Upper lobe of left lung (tissue), 6 donors: ENCODE measurements at regions not wholly inside any gene's neighbourhood (a gene's known extent, or its start where the extent isn't known, plus 50 kb on each side); places are given as distances from the start of the nearest gene placed in this dataset.

Experiments
- ATAC-seq, 2 donors: fragments of 200-7000 bp; cut with Tn5 transposase; one replicate each; pipeline ENCODE4 v1.9.1; 2022; ENCODE audit warnings: mild to moderate bottlenecking in 2 of 2, moderate library complexity in 2 of 2; ENCODE audit not compliant: low FRiP score in 2 of 2
- DNase-seq, 2 donors: peaks; one replicate each; pipeline ENCODE4 v3.0.0-alpha.2; 2019 to 2020
- H3K27ac ChIP-seq, 4 donors: fragments of 200-600 bp; sonication (generic); one replicate each; pipeline ENCODE4 v1.5.1; 2016 to 2019
- H3K27me3 ChIP-seq, 4 donors: fragments of 200-600 bp; sonication (generic); one replicate each; pipeline ENCODE4 v1.5.1; 2017 to 2019
- H3K36me3 ChIP-seq, 4 donors: fragments of 200-600 bp; sonication (generic); one replicate each; pipeline ENCODE4 v1.5.1; 2016 to 2019
- H3K4me1 ChIP-seq, 4 donors: fragments of 200-600 bp; sonication (generic); one replicate each; pipeline ENCODE4 v1.5.1; 2018 to 2019
- H3K4me3 ChIP-seq, 4 donors: fragments of 200-600 bp; sonication (generic); one replicate each; pipeline ENCODE4 v1.5.1; 2017 to 2019; ENCODE audit warnings: mild to moderate bottlenecking in 2 of 4, moderate library complexity in 1 of 4
- H3K9me3 ChIP-seq, 4 donors: fragments of 200-600 bp; sonication (generic); one replicate each; pipeline ENCODE4 v1.5.1; 2018 to 2019
- CTCF ChIP-seq, 6 experiments: fragments of 450-650 bp in 4 of 6; fragments of 200-600 bp in 2 of 6; sonication (generic) in 2 of 6; IDR thresholded peaks; one replicate each; pipeline ENCODE4 v1.5.1; 2016 to 2019; ENCODE audit warnings: antibody characterized with exemption in 6 of 6
- EP300 ChIP-seq, 4 donors: sonication (generic); formaldehyde crosslinking; IDR thresholded peaks; one replicate each; pipeline ENCODE4 v1.5.1; 2017; ENCODE audit warnings: antibody characterized with exemption in 4 of 4, control low read depth in 2 of 4
- POLR2A ChIP-seq, 4 donors: fragments of 450-650 bp; IDR thresholded peaks; one replicate each; pipeline ENCODE4 v1.5.1; 2016 to 2017; ENCODE audit warnings: antibody characterized with exemption in 4 of 4, mild to moderate bottlenecking in 2 of 4
- POLR2AphosphoS5 ChIP-seq, 2 donors: sonication (generic); formaldehyde crosslinking; IDR thresholded peaks; one replicate each; pipeline ENCODE4 v1.5.1; 2017; ENCODE audit warnings: antibody characterized with exemption in 2 of 2
- WGBS, 2 donors: methylation state at CpG; one replicate each; pipeline ENCODE4 v1.1.5; 2017 to 2018; 5-methylcytosine and 5-hydroxymethylcytosine counted together
- donor health status: DM: no; HTN: no; CAD: no; lungs with moderate emphysema.
- donor health status: DM: no; HTN: yes; CAD: no; lungs with severe emphysema.

- Histone ChIP-seq H3K4me1 (no peaks in the 10 kb centered on the region), H3K4me3 (no peak overlapping the region), H3K9me3 (no peaks in the 10 kb centered on the region), H3K27me3 (no peaks in the 10 kb centered on the region), H3K36me3 (no peaks in the 10 kb centered on the region), H3K27ac (no peak overlapping the region)
- TF ChIP-seq POLR2A (IDR thresholded peaks at IDR 0.05) (no peak), POLR2AphosphoS5 (IDR thresholded peaks at IDR 0.05) (no peak), CTCF (IDR thresholded peaks at IDR 0.05) (no peak), EP300 (IDR thresholded peaks at IDR 0.05) (no peak)
- no peak for ATAC-seq
- WGBS, 2 donors = 70 to 71% methylated on average over 7 of the region's 7 CpGs
- DNase-seq = no peak
Measured at GRCh38 chr22:49064836-49065235, 762.8 kb downstream of the BRD1 start.

- Histone ChIP-seq H3K4me3 (no peak overlapping the region), H3K27me3 (no peaks in the 10 kb centered on the region), H3K36me3 (no peaks in the 10 kb centered on the region), H3K4me1 (no peaks in the 10 kb centered on the region), H3K9me3 (no peaks in the 10 kb centered on the region), H3K27ac (no peak overlapping the region)
- TF ChIP-seq POLR2A (IDR thresholded peaks at IDR 0.05) (no peak), EP300 (IDR thresholded peaks at IDR 0.05) (no peak), CTCF (IDR thresholded peaks at IDR 0.05) (no peak), POLR2AphosphoS5 (IDR thresholded peaks at IDR 0.05) (no peak)
- 69 to 73% methylated on average over 3 to 4 of the region's 4 CpGs for WGBS, 2 donors
- DNase-seq = no peak
- ATAC-seq = no peak
Measured at GRCh38 chr22:49063545-49063890, 764.2 kb downstream of the BRD1 start.

- H3K4me3 ChIP-seq = no peak overlapping the region
- H3K27ac ChIP-seq = no peak overlapping the region
- no peaks in the 10 kb centered on the region for H3K36me3 ChIP-seq
- no peaks in the 10 kb centered on the region for H3K27me3 ChIP-seq
- TF ChIP-seq POLR2AphosphoS5 (IDR thresholded peaks at IDR 0.05) (no peak), CTCF (IDR thresholded peaks at IDR 0.05) (no peak)
- 52 to 53% methylated on average over 8 to 12 of the region's 12 CpGs for WGBS, 2 donors
- DNase-seq = no peak
- no peak for ATAC-seq
- no peaks in the 10 kb centered on the region for H3K4me1 ChIP-seq
- no peaks in the 10 kb centered on the region for H3K9me3 ChIP-seq
Measured at GRCh38 chr22:49062802-49063544, 764.7 kb downstream of the BRD1 start.

GRCh38 chr22:49062155-49062801 is 765.4 kb downstream of the BRD1 start:
- Histone ChIP-seq H3K27me3 (no peaks in the 10 kb centered on the region), H3K27ac (no peak overlapping the region), H3K4me1 (no peaks in the 10 kb centered on the region), H3K4me3 (no peak overlapping the region), H3K9me3 (no peaks in the 10 kb centered on the region), H3K36me3 (no peaks in the 10 kb centered on the region)
- DNase-seq (no peak), ATAC-seq (no peak)
- 76 to 77% methylated on average over 12 to 17 of the region's 17 CpGs for WGBS, 2 donors
- TF ChIP-seq EP300 (IDR thresholded peaks at IDR 0.05) (no peak), POLR2AphosphoS5 (IDR thresholded peaks at IDR 0.05) (no peak), POLR2A (IDR thresholded peaks at IDR 0.05) (no peak), CTCF (IDR thresholded peaks at IDR 0.05) (no peak)

GRCh38 chr22:49057910-49058309 is 769.8 kb downstream of the BRD1 start:
- no peak for ATAC-seq
- H3K27me3 ChIP-seq = no peaks in the 10 kb centered on the region
- no peaks in the 10 kb centered on the region for H3K9me3 ChIP-seq
- WGBS, 2 donors = 81 to 86% methylated on average over 7 of the region's 7 CpGs
- DNase-seq = peak in 1 of 2 donors; percentile 52
- H3K4me1 ChIP-seq = no peaks in the 10 kb centered on the region
- H3K36me3 ChIP-seq = no peaks in the 10 kb centered on the region
- TF ChIP-seq POLR2A (IDR thresholded peaks at IDR 0.05) (no peak), CTCF (IDR thresholded peaks at IDR 0.05) (no peak), EP300 (IDR thresholded peaks at IDR 0.05) (no peak), POLR2AphosphoS5 (IDR thresholded peaks at IDR 0.05) (no peak)
- no peak overlapping the region for H3K27ac ChIP-seq
- no peak overlapping the region for H3K4me3 ChIP-seq
